BE2C (cell line): ENCODE measurements at regions not wholly inside any gene's neighbourhood (a gene's known extent, or its start where the extent isn't known, plus 50 kb on each side); places are given as distances from the start of the nearest gene placed in this dataset.

ENCODE experiments used
- DNase-seq: peaks from one replicate; pipeline ENCODE4 v3.0.0-alpha.2; 2020
- H3K27me3 ChIP-seq: fragments of 250-450 bp; sonication (Bioruptor Pico); 2 replicates; pipeline ENCODE4 v1.5.1; 2020; ENCODE audit warnings: mild to moderate bottlenecking
- H3K36me3 ChIP-seq: fragments of 250-450 bp; sonication (Bioruptor Pico); 2 replicates; pipeline ENCODE4 v1.5.1; 2020; ENCODE audit warnings: mild to moderate bottlenecking
- H3K4me1 ChIP-seq: fragments of 250-450 bp; sonication (Bioruptor Pico); 2 replicates; pipeline ENCODE4 v1.5.1; 2020
- H3K4me3 ChIP-seq: 2 replicates; pipeline ENCODE4 v1.5.1; 2011; ENCODE audit warnings: low read depth, low read length
- H3K9me3 ChIP-seq: fragments of 250-450 bp; sonication (Bioruptor Pico); 2 replicates; pipeline ENCODE4 v1.5.1; 2020
- TF ChIP-seq, protein P1 (sequence below): IDR thresholded peaks from 2 replicates; pipeline ENCODE4 v1.5.1; 2012; ENCODE audit warnings: mild to moderate bottlenecking, low read depth, low read length

DNA sequence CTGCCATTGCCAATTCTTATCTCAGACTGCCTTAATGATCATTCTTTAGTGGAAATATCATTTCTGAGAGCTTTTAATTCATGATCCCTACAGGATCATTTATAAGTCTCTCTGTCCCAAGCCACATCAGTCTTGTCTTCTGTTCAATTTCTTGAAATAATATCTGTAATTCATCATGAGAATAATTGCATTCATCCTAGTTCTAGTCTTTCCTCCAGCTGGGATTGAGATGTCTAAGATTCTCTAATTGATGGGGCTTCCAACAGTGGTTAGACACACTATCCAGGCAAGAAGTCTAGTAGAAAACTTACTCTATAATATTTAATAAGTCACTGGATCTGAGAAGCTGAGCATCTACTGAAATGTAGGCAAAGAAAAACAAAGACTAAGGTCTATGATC lies 854.7 kb upstream of the ADGRL3 start:
- no peak for DNase-seq
- Histone ChIP-seq H3K36me3 (no peaks in the 10 kb centered on the region), H3K4me1 (no peaks in the 10 kb centered on the region), H3K9me3 (no peaks in the 10 kb centered on the region; the same call in 1 of the 2 replicates), H3K27me3 (no peaks in the 10 kb centered on the region), H3K4me3 (no peak overlapping the region)
- TF ChIP-seq, protein P1, sequence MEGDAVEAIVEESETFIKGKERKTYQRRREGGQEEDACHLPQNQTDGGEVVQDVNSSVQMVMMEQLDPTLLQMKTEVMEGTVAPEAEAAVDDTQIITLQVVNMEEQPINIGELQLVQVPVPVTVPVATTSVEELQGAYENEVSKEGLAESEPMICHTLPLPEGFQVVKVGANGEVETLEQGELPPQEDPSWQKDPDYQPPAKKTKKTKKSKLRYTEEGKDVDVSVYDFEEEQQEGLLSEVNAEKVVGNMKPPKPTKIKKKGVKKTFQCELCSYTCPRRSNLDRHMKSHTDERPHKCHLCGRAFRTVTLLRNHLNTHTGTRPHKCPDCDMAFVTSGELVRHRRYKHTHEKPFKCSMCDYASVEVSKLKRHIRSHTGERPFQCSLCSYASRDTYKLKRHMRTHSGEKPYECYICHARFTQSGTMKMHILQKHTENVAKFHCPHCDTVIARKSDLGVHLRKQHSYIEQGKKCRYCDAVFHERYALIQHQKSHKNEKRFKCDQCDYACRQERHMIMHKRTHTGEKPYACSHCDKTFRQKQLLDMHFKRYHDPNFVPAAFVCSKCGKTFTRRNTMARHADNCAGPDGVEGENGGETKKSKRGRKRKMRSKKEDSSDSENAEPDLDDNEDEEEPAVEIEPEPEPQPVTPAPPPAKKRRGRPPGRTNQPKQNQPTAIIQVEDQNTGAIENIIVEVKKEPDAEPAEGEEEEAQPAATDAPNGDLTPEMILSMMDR, result no peak

DNA sequence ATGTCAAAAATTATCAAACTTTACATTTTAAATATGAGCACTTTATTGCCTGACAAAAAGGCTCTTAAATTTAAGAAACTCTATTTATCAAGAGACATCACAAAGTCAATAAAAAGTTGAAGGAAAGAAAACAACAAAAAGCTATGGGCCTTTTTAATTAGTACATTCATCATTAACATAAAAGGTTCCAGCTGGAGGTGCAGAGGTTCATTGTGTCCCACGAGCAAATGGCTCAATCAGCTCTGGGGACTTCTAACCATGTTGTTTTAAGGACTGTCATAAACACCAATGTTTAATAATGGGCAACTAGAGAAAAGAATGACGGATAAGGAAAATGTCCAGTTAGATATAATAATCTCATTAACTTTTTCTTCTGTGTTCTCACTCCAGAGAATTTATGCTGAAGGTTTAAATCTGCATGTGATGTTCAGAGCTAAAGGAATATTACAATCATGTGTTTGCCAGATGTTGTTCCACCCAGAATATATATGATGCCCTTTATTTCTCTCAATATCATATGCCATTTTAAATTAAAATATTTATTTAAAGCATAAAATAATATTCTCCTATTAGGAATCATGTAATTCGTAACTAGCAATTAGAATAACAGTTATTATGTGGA lies 840.3 kb upstream of the ADGRL3 start:
- H3K4me1 ChIP-seq, result no peaks in the 10 kb centered on the region
- H3K27me3 ChIP-seq, result no peaks in the 10 kb centered on the region
- H3K9me3 ChIP-seq, result no peaks in the 10 kb centered on the region
- TF ChIP-seq, protein P1, result no peak
- no peak overlapping the region for H3K4me3 ChIP-seq
- H3K36me3 ChIP-seq, result no peaks in the 10 kb centered on the region
- no peak for DNase-seq

DNA sequence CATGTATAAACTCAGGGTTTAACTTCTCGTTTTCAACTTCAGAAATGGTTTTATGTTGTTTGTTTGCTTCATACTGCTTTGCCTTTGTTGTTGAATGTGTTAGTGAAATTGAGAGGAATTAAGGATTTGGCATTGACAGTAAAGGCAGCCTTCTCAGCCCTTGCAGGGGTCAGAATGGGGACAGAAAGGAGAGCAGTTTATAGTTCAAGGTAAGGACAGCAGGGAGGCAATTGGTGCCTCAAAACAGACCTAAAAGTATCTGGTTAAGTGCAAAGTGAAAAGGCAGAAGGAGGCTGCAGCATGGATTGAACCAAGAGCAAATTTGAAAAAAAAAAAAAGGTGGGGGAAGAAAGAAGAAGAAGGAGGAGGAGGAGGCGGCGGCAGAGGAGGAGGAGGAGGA lies 835.0 kb upstream of the ADGRL3 start:
- Histone ChIP-seq H3K9me3 (no peaks in the 10 kb centered on the region), H3K4me1 (no peaks in the 10 kb centered on the region), H3K27me3 (no peaks in the 10 kb centered on the region), H3K4me3 (no peak overlapping the region), H3K36me3 (no peaks in the 10 kb centered on the region)
- TF ChIP-seq, protein P1, result no peak
- DNase-seq, result no peak

DNA sequence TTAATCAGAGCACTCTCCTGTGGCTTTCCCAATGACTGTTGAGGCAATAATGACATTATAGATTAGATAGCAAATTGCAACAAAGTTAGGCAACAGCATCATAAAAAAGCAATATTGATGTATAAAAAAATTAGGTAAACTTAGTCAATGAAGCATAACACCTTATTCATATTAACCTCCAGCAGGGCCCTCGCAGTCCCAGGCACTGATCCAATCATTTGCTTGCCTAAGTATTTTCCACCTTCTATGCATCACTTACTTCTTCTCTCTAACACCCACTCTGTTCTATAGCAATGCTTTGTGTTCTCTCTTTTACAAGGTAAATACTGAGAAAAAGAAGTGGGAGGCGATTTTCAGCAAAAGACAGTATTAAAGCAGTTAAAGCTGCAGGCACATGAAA lies 833.5 kb upstream of the ADGRL3 start:
- TF ChIP-seq, protein P1, result no peak
- no peaks in the 10 kb centered on the region for H3K36me3 ChIP-seq
- DNase-seq, result no peak
- H3K27me3 ChIP-seq, result no peaks in the 10 kb centered on the region
- H3K4me1 ChIP-seq, result no peaks in the 10 kb centered on the region
- H3K9me3 ChIP-seq, result no peaks in the 10 kb centered on the region
- no peak overlapping the region for H3K4me3 ChIP-seq

DNA sequence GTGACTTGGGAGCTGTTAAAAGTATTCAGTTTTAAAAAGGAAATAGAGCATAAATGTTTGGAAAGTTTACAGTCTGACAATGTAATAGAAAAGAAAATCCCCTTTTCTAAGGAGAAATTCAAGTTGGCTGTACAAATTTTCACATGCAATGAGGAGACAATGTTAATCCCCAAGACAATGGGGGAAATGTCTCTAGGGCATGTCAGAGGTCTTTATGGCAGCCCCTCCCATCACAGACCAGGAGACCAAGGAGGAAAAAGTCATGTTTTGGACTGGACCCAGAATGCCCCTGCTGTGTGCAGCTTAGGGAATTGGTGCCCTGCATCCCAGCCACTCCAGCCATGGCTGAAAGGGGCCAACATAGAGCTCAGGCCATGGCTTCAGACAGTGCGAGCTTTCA lies 831.1 kb upstream of the ADGRL3 start:
- Histone ChIP-seq H3K4me3 (no peak overlapping the region), H3K36me3 (no peaks in the 10 kb centered on the region)

DNA sequence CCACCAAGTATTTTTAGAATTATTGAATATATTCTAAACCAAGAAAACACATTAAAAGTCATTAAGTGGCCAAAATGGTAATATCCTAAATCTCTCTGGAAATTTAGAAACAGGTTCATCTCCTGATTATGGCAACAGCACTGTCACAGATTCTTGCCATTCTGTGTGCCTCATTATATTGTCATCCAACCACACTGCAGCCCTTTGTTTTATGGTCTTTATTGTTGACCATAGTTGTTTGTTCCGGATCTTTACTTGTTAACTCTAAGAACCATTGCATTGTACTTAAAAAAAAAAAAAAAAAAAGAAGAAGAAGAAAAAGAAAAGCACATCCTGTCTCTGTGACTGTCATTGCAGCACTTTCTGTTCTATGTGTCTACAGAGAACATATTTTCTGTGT lies 822.1 kb upstream of the ADGRL3 start:
- H3K36me3 ChIP-seq, result no peaks in the 10 kb centered on the region
- no peak overlapping the region for H3K4me3 ChIP-seq
- DNase-seq, result no peak
- TF ChIP-seq, protein P1, result no peak
- H3K27me3 ChIP-seq, result no peaks in the 10 kb centered on the region
- H3K4me1 ChIP-seq, result no peaks in the 10 kb centered on the region
- no peaks in the 10 kb centered on the region for H3K9me3 ChIP-seq

More for the DNA sequence above, 831.1 kb upstream of the ADGRL3 start:
- Histone ChIP-seq H3K27me3 (no peaks in the 10 kb centered on the region), H3K4me1 (no peaks in the 10 kb centered on the region), H3K9me3 (no peaks in the 10 kb centered on the region)
- DNase-seq, result no peak
- TF ChIP-seq, protein P1, result no peak
